ENCODE measurements at regions not wholly inside any gene's neighbourhood (a gene's known extent, or its start where the extent isn't known, plus 50 kb on each side); places are given as distances from the start of the nearest gene placed in this dataset.

- no peak for DNase-seq (ENCODE audit: low spot score)
- intact Hi-C loops (cut with DNase I): no loop called here
- ATAC-seq: no peak
These were observed 275.8 kb upstream of the SESN3 start for GRCh38 chr11:95506777-95507176.

GRCh38 chr11:95505927-95506426, 275.0 kb upstream of the SESN3 start:
- intact Hi-C loops (cut with DNase I): no loop called here
- no peak for DNase-seq (ENCODE audit: low spot score)
- ATAC-seq: no peak

GRCh38 chr11:95503047-95503446, 272.0 kb upstream of the SESN3 start:
- DNase-seq (ENCODE audit: low spot score): no peak
- ATAC-seq: peak; percentile 23
- intact Hi-C loops (cut with DNase I): no loop called here

- intact Hi-C loops (cut with DNase I): no loop called here
- DNase-seq (ENCODE audit: low spot score) (no peak), ATAC-seq (peak; percentile 64)
These were observed 271.5 kb upstream of the SESN3 start for GRCh38 chr11:95502522-95502921.

- intact Hi-C loops (cut with DNase I): no loop called here
- DNase-seq (ENCODE audit: low spot score) (no peak), ATAC-seq (peak; percentile 74)
These were observed 270.8 kb upstream of the SESN3 start for GRCh38 chr11:95501761-95502266.

- no peak for ATAC-seq
- no peak for DNase-seq (ENCODE audit: low spot score)
- intact Hi-C loops (cut with DNase I): no loop called here
These were observed 269.5 kb upstream of the SESN3 start for GRCh38 chr11:95500466-95500865.

GRCh38 chr11:95499516-95500135, 268.6 kb upstream of the SESN3 start:
- DNase-seq (ENCODE audit: low spot score) (no peak), ATAC-seq (no peak)
- intact Hi-C loops (cut with DNase I): no loop called here

- ATAC-seq: no peak
- no peak for DNase-seq (ENCODE audit: low spot score)
- intact Hi-C loops (cut with DNase I): no loop called here
These were observed 267.9 kb upstream of the SESN3 start for GRCh38 chr11:95498722-95499425.

GRCh38 chr11:95496901-95497300, 265.9 kb upstream of the SESN3 start:
- intact Hi-C loops (cut with DNase I): no loop called here
- ATAC-seq (no peak), DNase-seq (ENCODE audit: low spot score) (no peak)

GRCh38 chr11:95495706-95496105, 264.7 kb upstream of the SESN3 start:
- intact Hi-C loops (cut with DNase I): no loop called here
- no peak for DNase-seq (ENCODE audit: low spot score)
- peak; percentile 75 for ATAC-seq

- intact Hi-C loops (cut with DNase I): no loop called here
- ATAC-seq (no peak), DNase-seq (ENCODE audit: low spot score) (no peak)
These were observed 263.9 kb upstream of the SESN3 start for GRCh38 chr11:95494856-95495255.

- DNase-seq (ENCODE audit: low spot score) (no peak), ATAC-seq (no peak)
- intact Hi-C loops (cut with DNase I): no loop called here
These were observed 263.2 kb upstream of the SESN3 start for GRCh38 chr11:95494167-95494566.

- intact Hi-C loops (cut with DNase I): no loop called here
- no peak for DNase-seq (ENCODE audit: low spot score)
- ATAC-seq: no peak
These were observed 259.6 kb upstream of the SESN3 start for GRCh38 chr11:95490625-95491024.

GRCh38 chr11:95487938-95488337, 256.9 kb upstream of the SESN3 start:
- intact Hi-C loops (cut with DNase I): no loop called here
- no peak for DNase-seq (ENCODE audit: low spot score)
- no peak for ATAC-seq

GRCh38 chr11:95487391-95487790, 256.4 kb upstream of the SESN3 start:
- DNase-seq (ENCODE audit: low spot score) (no peak), ATAC-seq (no peak)
- intact Hi-C loops (cut with DNase I): no loop called here

- intact Hi-C loops (cut with DNase I): no loop called here
- peak; percentile 30 for ATAC-seq
- DNase-seq (ENCODE audit: low spot score): no peak
These were observed 256.0 kb upstream of the SESN3 start for GRCh38 chr11:95486979-95487378.

- ATAC-seq (no peak), DNase-seq (ENCODE audit: low spot score) (no peak)
- intact Hi-C loops (cut with DNase I): no loop called here
These were observed 255.5 kb upstream of the SESN3 start for GRCh38 chr11:95486466-95486865.

GRCh38 chr11:95485115-95485900, 254.3 kb upstream of the SESN3 start:
- intact Hi-C loops (cut with DNase I): no loop called here
- peak; percentile 58 for ATAC-seq
- DNase-seq (ENCODE audit: low spot score): no peak

GRCh38 chr11:95483339-95483738, 252.3 kb upstream of the SESN3 start:
- DNase-seq (ENCODE audit: low spot score) (no peak), ATAC-seq (peak; percentile 50)
- intact Hi-C loops (cut with DNase I): no loop called here

GRCh38 chr11:95478003-95478402, 247.0 kb upstream of the SESN3 start:
- no peak for ATAC-seq
- no peak for DNase-seq (ENCODE audit: low spot score)
- intact Hi-C loops (cut with DNase I): no loop called here
